ENCODE measurements at regions not wholly inside any gene's neighbourhood (a gene's known extent, or its start where the extent isn't known, plus 50 kb on each side); places are given as distances from the start of the nearest gene placed in this dataset.

DNA sequence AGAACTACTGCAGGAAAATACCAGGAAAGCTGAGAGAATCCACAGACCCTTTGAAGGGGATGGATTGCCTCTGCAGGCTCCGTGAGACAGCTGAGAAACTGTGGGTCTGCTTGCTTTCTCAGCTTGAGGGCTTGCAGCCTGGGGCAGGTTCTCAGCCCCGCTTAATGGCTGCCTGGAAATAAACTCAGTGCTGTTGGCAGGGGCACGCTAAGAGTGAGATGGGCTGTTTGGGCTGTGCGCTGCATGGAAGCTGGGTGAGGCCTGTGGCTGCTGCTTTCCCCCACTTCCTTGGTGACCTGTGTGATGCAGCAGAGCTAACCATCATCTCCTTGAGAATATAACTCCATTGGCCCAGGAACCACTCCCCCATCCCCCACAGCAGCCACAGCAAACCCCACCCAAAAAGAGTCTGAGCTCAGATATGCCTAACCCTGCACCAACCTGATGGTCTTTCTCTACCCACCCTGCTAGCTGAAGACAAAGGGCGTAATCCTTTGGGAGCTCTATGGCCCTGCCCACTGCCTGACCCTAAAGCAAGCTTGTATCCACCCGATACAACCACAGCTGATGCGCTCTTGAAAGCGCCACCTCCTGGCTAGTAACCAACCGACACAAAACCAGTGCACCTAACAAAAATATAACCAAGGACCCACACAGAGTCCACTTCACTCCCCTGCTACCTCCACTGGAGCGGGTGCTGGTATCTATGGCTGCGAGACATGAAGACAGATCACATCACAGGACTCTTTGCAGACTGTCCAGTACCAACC is 800.6 kb upstream of the MAP3K7 start:
- POLR2A ChIA-PET, result no interaction called here
- Mint-ChIP-seq H3K9me3 (peaks cover 10% of the 10 kb centered on the region), H3K4me1 (ENCODE audit: low read depth) (no peaks in the 10 kb centered on the region), H3K27me3 (no peaks in the 10 kb centered on the region), H3K27ac (no peak overlapping the region), H3K4me3 (no peak overlapping the region), H3K36me3 (ENCODE audit: low read depth) (no peaks in the 10 kb centered on the region)
- DNase-seq (no peak), ATAC-seq (no peak)
- intact Hi-C loops (cut with micrococcal nuclease), result no loop called here
- TF ChIP-seq, protein P1, sequence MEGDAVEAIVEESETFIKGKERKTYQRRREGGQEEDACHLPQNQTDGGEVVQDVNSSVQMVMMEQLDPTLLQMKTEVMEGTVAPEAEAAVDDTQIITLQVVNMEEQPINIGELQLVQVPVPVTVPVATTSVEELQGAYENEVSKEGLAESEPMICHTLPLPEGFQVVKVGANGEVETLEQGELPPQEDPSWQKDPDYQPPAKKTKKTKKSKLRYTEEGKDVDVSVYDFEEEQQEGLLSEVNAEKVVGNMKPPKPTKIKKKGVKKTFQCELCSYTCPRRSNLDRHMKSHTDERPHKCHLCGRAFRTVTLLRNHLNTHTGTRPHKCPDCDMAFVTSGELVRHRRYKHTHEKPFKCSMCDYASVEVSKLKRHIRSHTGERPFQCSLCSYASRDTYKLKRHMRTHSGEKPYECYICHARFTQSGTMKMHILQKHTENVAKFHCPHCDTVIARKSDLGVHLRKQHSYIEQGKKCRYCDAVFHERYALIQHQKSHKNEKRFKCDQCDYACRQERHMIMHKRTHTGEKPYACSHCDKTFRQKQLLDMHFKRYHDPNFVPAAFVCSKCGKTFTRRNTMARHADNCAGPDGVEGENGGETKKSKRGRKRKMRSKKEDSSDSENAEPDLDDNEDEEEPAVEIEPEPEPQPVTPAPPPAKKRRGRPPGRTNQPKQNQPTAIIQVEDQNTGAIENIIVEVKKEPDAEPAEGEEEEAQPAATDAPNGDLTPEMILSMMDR (IDR thresholded peaks at IDR 0.05), result no peak
- CTCF ChIA-PET, result no interaction called here

DNA sequence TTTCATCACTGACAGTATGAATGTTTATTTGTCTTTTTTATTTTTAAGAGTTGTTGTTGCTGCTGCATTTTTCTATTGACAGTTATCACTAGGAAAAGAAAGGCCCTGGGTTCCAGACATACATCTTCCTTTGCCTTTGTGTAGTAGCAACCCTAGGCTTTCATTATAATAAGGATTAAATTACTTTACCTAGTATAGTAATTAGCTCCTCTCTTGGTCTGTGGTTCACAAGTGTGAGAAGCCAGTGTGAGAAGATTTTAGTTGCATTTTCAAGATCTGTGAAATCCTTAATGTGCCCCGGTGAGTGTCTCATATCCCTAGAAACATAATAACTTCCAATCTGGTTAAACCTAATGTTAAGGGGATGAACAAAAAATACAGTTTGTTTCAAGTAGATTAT is 799.3 kb upstream of the MAP3K7 start:
- ChIA-PET POLR2A (no interaction called here), CTCF (no interaction called here)
- no peak for ATAC-seq

DNA sequence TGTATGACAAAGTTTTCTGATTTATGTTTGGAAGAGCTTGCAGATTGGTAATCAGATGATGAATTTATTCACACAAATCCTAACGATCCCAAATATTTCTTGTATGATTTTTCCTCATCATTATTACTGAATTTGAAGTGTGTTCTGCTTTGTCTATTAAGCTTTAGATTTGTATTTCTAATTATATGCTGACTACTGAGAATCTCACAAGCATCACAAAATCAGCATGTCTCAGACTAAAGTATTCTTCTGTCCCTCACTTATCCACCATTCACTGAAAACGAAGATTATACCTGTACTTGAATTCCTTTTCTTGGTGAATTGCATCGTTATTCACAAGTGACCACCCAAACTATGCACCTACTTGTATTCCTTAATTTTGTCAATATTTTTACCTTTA is 796.3 kb upstream of the MAP3K7 start:
- no peaks in the 10 kb centered on the region for H3K4me1 Mint-ChIP-seq (ENCODE audit: low read depth)
- no peak for ATAC-seq
- POLR2A ChIA-PET, result no interaction called here
- H3K4me3 Mint-ChIP-seq, result no peak overlapping the region
- intact Hi-C loops (cut with micrococcal nuclease), result no loop called here
- H3K27ac Mint-ChIP-seq, result no peak overlapping the region
- no peak for DNase-seq
- CTCF ChIA-PET, result interaction anchor here (1.2 kb wide), 1 partner anchor 8 kb away, joined by 3 read pairs; no protein-coding TSS in a partner anchor
- H3K36me3 Mint-ChIP-seq (ENCODE audit: low read depth), result no peaks in the 10 kb centered on the region
- H3K27me3 Mint-ChIP-seq, result no peaks in the 10 kb centered on the region
- H3K9me3 Mint-ChIP-seq, result peaks cover 6% of the 10 kb centered on the region
- TF ChIP-seq, protein P1 (IDR thresholded peaks at IDR 0.05), result no peak

More for the DNA sequence above, 799.3 kb upstream of the MAP3K7 start:
- no peaks in the 10 kb centered on the region for H3K36me3 Mint-ChIP-seq (ENCODE audit: low read depth)
- H3K4me1 Mint-ChIP-seq (ENCODE audit: low read depth), result no peaks in the 10 kb centered on the region
- H3K9me3 Mint-ChIP-seq, result peaks cover 10% of the 10 kb centered on the region
- intact Hi-C loops (cut with micrococcal nuclease), result no loop called here
- H3K27ac Mint-ChIP-seq, result no peak overlapping the region
- H3K4me3 Mint-ChIP-seq, result no peak overlapping the region
- no peaks in the 10 kb centered on the region for H3K27me3 Mint-ChIP-seq
- TF ChIP-seq, protein P1 (IDR thresholded peaks at IDR 0.05), result no peak
- DNase-seq, result no peak

DNA sequence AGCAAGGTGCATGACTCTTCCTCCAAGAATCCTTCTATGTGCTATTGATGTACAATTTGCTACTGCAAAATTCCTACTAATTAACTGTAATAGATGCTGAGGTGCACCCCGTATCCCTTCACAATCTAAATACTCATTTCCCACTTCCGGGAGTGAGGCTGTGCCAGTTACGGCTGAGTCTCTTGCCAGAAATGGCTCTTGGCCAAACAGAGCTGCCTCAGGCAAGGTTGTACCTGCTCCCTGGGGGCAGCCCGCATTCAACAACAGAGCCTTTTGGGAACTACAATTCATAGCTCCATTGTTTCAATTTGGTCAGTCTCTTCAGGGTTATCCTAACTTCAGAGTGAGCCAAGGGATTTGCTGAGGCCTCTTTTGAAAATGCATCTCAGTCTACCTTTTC is 789.8 kb upstream of the MAP3K7 start:
- H3K27me3 Mint-ChIP-seq, result no peaks in the 10 kb centered on the region
- TF ChIP-seq, protein P1 (IDR thresholded peaks at IDR 0.05), result no peak
- H3K4me3 Mint-ChIP-seq, result no peak overlapping the region
- H3K9me3 Mint-ChIP-seq, result no peaks in the 10 kb centered on the region
- H3K27ac Mint-ChIP-seq, result no peak overlapping the region
- no peaks in the 10 kb centered on the region for H3K4me1 Mint-ChIP-seq (ENCODE audit: low read depth)
- no peak for DNase-seq
- ATAC-seq, result no peak
- CTCF ChIA-PET, result no interaction called here
- POLR2A ChIA-PET, result no interaction called here
- H3K36me3 Mint-ChIP-seq (ENCODE audit: low read depth), result no peaks in the 10 kb centered on the region
- intact Hi-C loops (cut with micrococcal nuclease), result no loop called here

DNA sequence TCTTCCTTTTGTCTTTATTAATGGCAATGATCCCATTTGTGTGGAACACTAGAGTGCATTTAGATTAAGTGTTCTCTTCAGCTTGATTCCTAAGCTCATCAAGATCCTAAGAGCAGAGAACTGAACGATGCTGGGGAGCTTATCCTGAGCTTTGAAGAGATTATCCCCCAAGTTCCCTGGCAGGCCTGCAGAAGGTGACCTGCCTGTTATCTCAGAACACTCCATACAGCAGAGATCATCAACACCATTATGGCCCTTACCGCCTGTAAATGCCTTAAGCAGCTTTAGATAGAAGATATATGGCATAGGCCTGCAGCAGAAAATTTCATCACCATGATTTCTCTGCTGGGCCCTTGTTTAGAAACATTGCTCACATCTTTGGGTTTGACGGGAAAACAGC is 779.9 kb upstream of the MAP3K7 start:
- ChIA-PET CTCF (no interaction called here), POLR2A (no interaction called here)
- no peak overlapping the region for H3K4me3 Mint-ChIP-seq
- H3K4me1 Mint-ChIP-seq (ENCODE audit: low read depth), result no peaks in the 10 kb centered on the region
- H3K9me3 Mint-ChIP-seq, result peaks cover 12% of the 10 kb centered on the region
- TF ChIP-seq, protein P1 (IDR thresholded peaks at IDR 0.05), result no peak
- DNase-seq (no peak), ATAC-seq (no peak)
- H3K27me3 Mint-ChIP-seq, result no peaks in the 10 kb centered on the region
- intact Hi-C loops (cut with micrococcal nuclease), result no loop called here
- no peaks in the 10 kb centered on the region for H3K36me3 Mint-ChIP-seq (ENCODE audit: low read depth)
- H3K27ac Mint-ChIP-seq, result no peak overlapping the region

All from activated CD8-positive, alpha-beta T cell treated with anti-CD3 and anti-CD28 coated beads for 36 hours (primary cell).